ENCODE measurements at regions not wholly inside any gene's neighbourhood (a gene's known extent, or its start where the extent isn't known, plus 50 kb on each side); places are given as distances from the start of the nearest gene placed in this dataset.

DNA sequence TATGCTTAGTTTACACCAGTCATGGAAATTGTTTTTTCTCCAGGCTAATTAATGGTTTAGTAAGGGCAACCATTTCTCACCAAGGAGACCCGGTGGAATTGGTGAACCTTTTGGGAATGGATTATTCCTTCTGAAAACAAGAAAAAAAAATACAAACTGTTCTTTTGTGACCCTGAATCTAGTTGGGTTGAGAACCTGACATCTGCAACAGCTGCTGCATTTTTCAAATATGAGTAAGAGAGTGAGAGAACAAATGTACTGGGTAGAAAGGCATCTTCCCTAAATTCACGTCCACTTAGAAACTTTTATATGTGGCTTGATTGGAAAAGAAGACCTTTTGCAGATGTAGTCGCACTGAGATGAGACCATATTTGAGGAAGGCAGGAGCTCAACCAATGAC is 553.4 kb upstream of the EPHA7 start:
- no peak overlapping the region for H3K4me3 ChIP-seq (ENCODE audit: low read depth, low read length)
- H3K4me1 ChIP-seq (ENCODE audit: control insufficient read depth, insufficient read depth, low read length): peaks cover 12% of the 10 kb centered on the region
- H3K9ac ChIP-seq (ENCODE audit: low read depth, low read length): no peak overlapping the region
- no peaks in the 10 kb centered on the region for H3K36me3 ChIP-seq (ENCODE audit: control insufficient read depth, insufficient read depth, low read length)
- H3K27ac ChIP-seq (ENCODE audit: low read depth, low read length): no peak overlapping the region
- no peaks in the 10 kb centered on the region for H3K27me3 ChIP-seq (ENCODE audit: control insufficient read depth, insufficient read depth, low read length)
- no peaks in the 10 kb centered on the region for H3K9me3 ChIP-seq (ENCODE audit: control insufficient read depth, insufficient read depth, low read length)

- Histone ChIP-seq H3K4me1 (ENCODE audit: control insufficient read depth, insufficient read depth, low read length) (peaks cover 12% of the 10 kb centered on the region), H3K9ac (ENCODE audit: low read depth, low read length) (no peak overlapping the region), H3K27ac (ENCODE audit: low read depth, low read length) (no peak overlapping the region), H3K27me3 (ENCODE audit: control insufficient read depth, insufficient read depth, low read length) (no peaks in the 10 kb centered on the region), H3K4me3 (ENCODE audit: low read depth, low read length) (no peak overlapping the region), H3K9me3 (ENCODE audit: control insufficient read depth, insufficient read depth, low read length) (no peaks in the 10 kb centered on the region), H3K36me3 (ENCODE audit: control insufficient read depth, insufficient read depth, low read length) (no peaks in the 10 kb centered on the region)
Measured at GRCh38 chr6:93970684-93971083, 551.3 kb upstream of the EPHA7 start.

GRCh38 chr6:93968126-93968525 is 548.8 kb upstream of the EPHA7 start:
- no peaks in the 10 kb centered on the region for H3K36me3 ChIP-seq (ENCODE audit: control insufficient read depth, insufficient read depth, low read length)
- H3K27ac ChIP-seq (ENCODE audit: low read depth, low read length): no peak overlapping the region
- H3K27me3 ChIP-seq (ENCODE audit: control insufficient read depth, insufficient read depth, low read length): no peaks in the 10 kb centered on the region
- no peaks in the 10 kb centered on the region for H3K9me3 ChIP-seq (ENCODE audit: control insufficient read depth, insufficient read depth, low read length)
- peaks cover 12% of the 10 kb centered on the region for H3K4me1 ChIP-seq (ENCODE audit: control insufficient read depth, insufficient read depth, low read length)
- no peak overlapping the region for H3K4me3 ChIP-seq (ENCODE audit: low read depth, low read length)
- no peak overlapping the region for H3K9ac ChIP-seq (ENCODE audit: low read depth, low read length)

DNA sequence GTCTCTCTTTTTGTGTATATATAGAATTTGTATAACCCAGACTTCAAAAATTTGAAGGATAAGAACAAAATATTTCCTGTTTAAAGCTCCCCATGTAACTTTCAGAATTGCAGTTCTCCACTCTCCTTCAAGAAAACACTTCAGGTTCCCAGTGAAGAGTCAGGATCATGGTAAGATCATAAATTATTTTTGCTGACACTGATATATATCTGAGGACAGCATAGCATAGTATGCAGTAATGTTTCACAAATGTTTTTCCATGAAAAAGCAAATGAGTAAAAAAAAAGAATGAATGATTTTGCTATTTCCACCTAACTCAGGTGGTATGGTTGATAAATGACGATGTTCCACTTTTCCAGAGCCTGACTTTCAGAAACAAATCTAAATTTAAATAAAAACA is 545.6 kb upstream of the EPHA7 start:
- H3K4me1 ChIP-seq (ENCODE audit: control insufficient read depth, insufficient read depth, low read length): peaks cover 7% of the 10 kb centered on the region
- no peaks in the 10 kb centered on the region for H3K9me3 ChIP-seq (ENCODE audit: control insufficient read depth, insufficient read depth, low read length)
- H3K27ac ChIP-seq (ENCODE audit: low read depth, low read length): no peak overlapping the region
- H3K4me3 ChIP-seq (ENCODE audit: low read depth, low read length): no peak overlapping the region
- H3K36me3 ChIP-seq (ENCODE audit: control insufficient read depth, insufficient read depth, low read length): no peaks in the 10 kb centered on the region
- H3K9ac ChIP-seq (ENCODE audit: low read depth, low read length): no peak overlapping the region
- H3K27me3 ChIP-seq (ENCODE audit: control insufficient read depth, insufficient read depth, low read length): no peaks in the 10 kb centered on the region

GRCh38 chr6:93964321-93964720 is 545.0 kb upstream of the EPHA7 start:
- Histone ChIP-seq H3K27me3 (ENCODE audit: control insufficient read depth, insufficient read depth, low read length) (no peaks in the 10 kb centered on the region), H3K9ac (ENCODE audit: low read depth, low read length) (no peak overlapping the region), H3K4me3 (ENCODE audit: low read depth, low read length) (no peak overlapping the region), H3K4me1 (ENCODE audit: control insufficient read depth, insufficient read depth, low read length) (peaks cover 5% of the 10 kb centered on the region), H3K27ac (ENCODE audit: low read depth, low read length) (no peak overlapping the region), H3K36me3 (ENCODE audit: control insufficient read depth, insufficient read depth, low read length) (no peaks in the 10 kb centered on the region), H3K9me3 (ENCODE audit: control insufficient read depth, insufficient read depth, low read length) (no peaks in the 10 kb centered on the region)

GRCh38 chr6:93962566-93962965 is 543.2 kb upstream of the EPHA7 start:
- no peak overlapping the region for H3K4me3 ChIP-seq (ENCODE audit: low read depth, low read length)
- no peaks in the 10 kb centered on the region for H3K4me1 ChIP-seq (ENCODE audit: control insufficient read depth, insufficient read depth, low read length)
- no peak overlapping the region for H3K9ac ChIP-seq (ENCODE audit: low read depth, low read length)
- no peak overlapping the region for H3K27ac ChIP-seq (ENCODE audit: low read depth, low read length)
- H3K27me3 ChIP-seq (ENCODE audit: control insufficient read depth, insufficient read depth, low read length): no peaks in the 10 kb centered on the region
- H3K36me3 ChIP-seq (ENCODE audit: control insufficient read depth, insufficient read depth, low read length): no peaks in the 10 kb centered on the region
- no peaks in the 10 kb centered on the region for H3K9me3 ChIP-seq (ENCODE audit: control insufficient read depth, insufficient read depth, low read length)

DNA sequence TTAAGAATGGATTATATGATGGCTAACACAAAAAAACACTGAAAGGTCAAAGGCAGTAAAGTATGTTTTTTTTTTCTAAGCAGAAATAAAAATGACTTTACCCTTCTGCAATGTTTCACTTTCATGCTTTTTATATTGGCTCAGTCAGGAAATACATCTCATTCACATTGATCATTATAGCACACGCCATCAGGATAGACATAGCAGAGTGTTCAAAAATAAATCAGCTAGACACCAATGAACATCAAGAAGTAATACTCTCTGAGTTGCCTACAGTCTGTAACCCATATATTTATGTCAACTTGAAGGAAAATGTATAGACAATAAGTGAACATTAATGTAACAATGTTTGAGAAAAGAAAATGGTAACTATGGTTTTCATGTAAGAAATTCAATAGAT is 535.2 kb upstream of the EPHA7 start:
- Histone ChIP-seq H3K36me3 (ENCODE audit: control insufficient read depth, insufficient read depth, low read length) (no peaks in the 10 kb centered on the region), H3K9ac (ENCODE audit: low read depth, low read length) (no peak overlapping the region)

GRCh38 chr6:93943661-93944060 is 524.3 kb upstream of the EPHA7 start:
- H3K4me3 ChIP-seq (ENCODE audit: low read depth, low read length): no peak overlapping the region
- H3K9me3 ChIP-seq (ENCODE audit: control insufficient read depth, insufficient read depth, low read length): no peaks in the 10 kb centered on the region
- no peaks in the 10 kb centered on the region for H3K4me1 ChIP-seq (ENCODE audit: control insufficient read depth, insufficient read depth, low read length)
- H3K27ac ChIP-seq (ENCODE audit: low read depth, low read length): no peak overlapping the region
- no peaks in the 10 kb centered on the region for H3K36me3 ChIP-seq (ENCODE audit: control insufficient read depth, insufficient read depth, low read length)
- no peak overlapping the region for H3K9ac ChIP-seq (ENCODE audit: low read depth, low read length)
- H3K27me3 ChIP-seq (ENCODE audit: control insufficient read depth, insufficient read depth, low read length): no peaks in the 10 kb centered on the region

More for the DNA sequence above, 535.2 kb upstream of the EPHA7 start:
- H3K27ac ChIP-seq (ENCODE audit: low read depth, low read length): no peak overlapping the region
- H3K9me3 ChIP-seq (ENCODE audit: control insufficient read depth, insufficient read depth, low read length): no peaks in the 10 kb centered on the region
- no peak overlapping the region for H3K4me3 ChIP-seq (ENCODE audit: low read depth, low read length)
- H3K4me1 ChIP-seq (ENCODE audit: control insufficient read depth, insufficient read depth, low read length): no peaks in the 10 kb centered on the region
- H3K27me3 ChIP-seq (ENCODE audit: control insufficient read depth, insufficient read depth, low read length): no peaks in the 10 kb centered on the region

DNA sequence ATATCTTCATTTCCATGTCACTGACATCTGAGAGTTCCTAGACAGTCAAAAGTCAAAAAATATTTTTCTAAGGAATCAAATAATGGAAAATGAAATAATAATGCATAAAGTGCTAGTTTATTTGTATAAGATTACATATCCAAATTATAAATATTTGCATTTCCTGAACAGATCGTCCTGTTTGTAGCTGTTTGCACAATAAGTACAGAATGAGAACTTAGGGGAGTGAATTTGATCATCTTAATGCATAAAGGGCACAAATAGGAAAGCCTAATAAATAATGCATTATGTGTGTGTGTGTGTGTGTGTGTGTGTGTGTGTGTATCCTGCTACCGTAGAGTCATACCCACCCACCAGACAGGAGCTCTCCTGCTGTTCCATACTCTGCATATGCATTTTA is 521.0 kb upstream of the EPHA7 start:
- Histone ChIP-seq H3K4me1 (ENCODE audit: control insufficient read depth, insufficient read depth, low read length) (peaks cover 11% of the 10 kb centered on the region), H3K27ac (ENCODE audit: low read depth, low read length) (no peak overlapping the region), H3K36me3 (ENCODE audit: control insufficient read depth, insufficient read depth, low read length) (no peaks in the 10 kb centered on the region), H3K9ac (ENCODE audit: low read depth, low read length) (no peak overlapping the region), H3K4me3 (ENCODE audit: low read depth, low read length) (no peak overlapping the region), H3K9me3 (ENCODE audit: control insufficient read depth, insufficient read depth, low read length) (no peaks in the 10 kb centered on the region), H3K27me3 (ENCODE audit: control insufficient read depth, insufficient read depth, low read length) (no peaks in the 10 kb centered on the region)

GRCh38 chr6:93932175-93932574 is 512.8 kb upstream of the EPHA7 start:
- H3K27ac ChIP-seq (ENCODE audit: low read depth, low read length): no peak overlapping the region
- no peak overlapping the region for H3K4me3 ChIP-seq (ENCODE audit: low read depth, low read length)
- no peaks in the 10 kb centered on the region for H3K36me3 ChIP-seq (ENCODE audit: control insufficient read depth, insufficient read depth, low read length)
- H3K4me1 ChIP-seq (ENCODE audit: control insufficient read depth, insufficient read depth, low read length): peaks cover 12% of the 10 kb centered on the region
- H3K9ac ChIP-seq (ENCODE audit: low read depth, low read length): no peak overlapping the region
- H3K9me3 ChIP-seq (ENCODE audit: control insufficient read depth, insufficient read depth, low read length): no peaks in the 10 kb centered on the region
- no peaks in the 10 kb centered on the region for H3K27me3 ChIP-seq (ENCODE audit: control insufficient read depth, insufficient read depth, low read length)

DNA sequence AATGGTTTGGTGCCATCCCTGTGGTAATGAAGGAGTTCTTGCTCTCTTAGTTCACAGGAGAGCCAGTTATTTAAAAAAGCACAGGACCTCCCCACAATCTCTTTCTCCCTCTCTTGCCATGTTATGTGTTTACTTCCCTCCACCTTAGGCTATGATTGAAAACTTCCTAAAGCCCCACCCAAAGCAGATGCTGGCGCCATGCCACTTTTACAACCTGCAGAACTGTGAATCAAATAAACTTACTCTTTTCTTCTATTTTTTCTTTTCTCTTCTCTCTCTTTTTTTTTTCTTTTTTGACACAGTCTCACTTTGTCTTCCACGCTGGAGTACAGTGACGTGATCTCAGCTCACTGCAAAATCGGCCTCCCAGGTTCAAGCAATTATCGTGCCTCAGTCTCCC is 508.4 kb upstream of the EPHA7 start:
- no peaks in the 10 kb centered on the region for H3K9me3 ChIP-seq (ENCODE audit: control insufficient read depth, insufficient read depth, low read length)
- no peaks in the 10 kb centered on the region; the same call in 1 of the 2 replicates for H3K4me1 ChIP-seq (ENCODE audit: control insufficient read depth, insufficient read depth, low read length)
- no peaks in the 10 kb centered on the region for H3K36me3 ChIP-seq (ENCODE audit: control insufficient read depth, insufficient read depth, low read length)
- H3K27me3 ChIP-seq (ENCODE audit: control insufficient read depth, insufficient read depth, low read length): no peaks in the 10 kb centered on the region
- H3K27ac ChIP-seq (ENCODE audit: low read depth, low read length): no peak overlapping the region
- no peak overlapping the region for H3K9ac ChIP-seq (ENCODE audit: low read depth, low read length)
- H3K4me3 ChIP-seq (ENCODE audit: low read depth, low read length): no peak overlapping the region

DNA sequence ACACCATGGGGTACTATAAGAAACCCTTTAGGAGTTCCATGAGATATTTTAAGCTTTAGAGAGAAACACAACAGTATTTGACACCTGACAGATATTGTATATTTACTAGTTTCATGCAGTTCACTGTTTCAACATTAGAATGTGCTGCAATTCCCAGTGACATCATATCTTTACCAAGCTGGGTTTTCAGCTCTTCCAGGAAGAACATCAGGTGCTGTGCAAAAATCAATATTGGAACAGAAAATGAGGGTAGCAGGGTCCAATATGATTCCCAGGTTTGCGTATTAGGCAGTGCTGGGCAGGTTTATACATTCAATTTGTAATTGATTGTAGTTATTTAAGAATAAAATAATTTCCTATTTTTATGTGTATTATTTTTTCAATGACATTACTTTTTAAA is 500.0 kb upstream of the EPHA7 start:
- Histone ChIP-seq H3K4me3 (ENCODE audit: low read depth, low read length) (no peak overlapping the region), H3K27ac (ENCODE audit: low read depth, low read length) (no peak overlapping the region), H3K9me3 (ENCODE audit: control insufficient read depth, insufficient read depth, low read length) (no peaks in the 10 kb centered on the region), H3K4me1 (ENCODE audit: control insufficient read depth, insufficient read depth, low read length) (peaks cover 6% of the 10 kb centered on the region; the same call in 1 of the 2 replicates), H3K9ac (ENCODE audit: low read depth, low read length) (no peak overlapping the region), H3K27me3 (ENCODE audit: control insufficient read depth, insufficient read depth, low read length) (no peaks in the 10 kb centered on the region), H3K36me3 (ENCODE audit: control insufficient read depth, insufficient read depth, low read length) (no peaks in the 10 kb centered on the region)

Data from HUES48 (cell line).